DOHH2 (cell line): ENCODE measurements at regions not wholly inside any gene's neighbourhood (a gene's known extent, or its start where the extent isn't known, plus 50 kb on each side); places are given as distances from the start of the nearest gene placed in this dataset.

Experiments
- EZH2phosphoT487 ChIP-seq: fragments of 200-600 bp; sonication (generic); IDR thresholded peaks from 2 replicates; pipeline ENCODE4 v1.6.1; 2017; ENCODE audit warnings: borderline replicate concordance, mild to moderate bottlenecking, antibody characterized with exemption, low read length, moderate library complexity, mixed read lengths
- TF ChIP-seq, protein P1 (sequence below): fragments of 200-600 bp; sonication (generic); IDR thresholded peaks from one replicate; pipeline ENCODE4 v1.5.1; 2014; ENCODE audit warnings: antibody characterized with exemption, mild to moderate bottlenecking, low read depth, low read length; ENCODE audit not compliant: poor library complexity, severe bottlenecking

DNA sequence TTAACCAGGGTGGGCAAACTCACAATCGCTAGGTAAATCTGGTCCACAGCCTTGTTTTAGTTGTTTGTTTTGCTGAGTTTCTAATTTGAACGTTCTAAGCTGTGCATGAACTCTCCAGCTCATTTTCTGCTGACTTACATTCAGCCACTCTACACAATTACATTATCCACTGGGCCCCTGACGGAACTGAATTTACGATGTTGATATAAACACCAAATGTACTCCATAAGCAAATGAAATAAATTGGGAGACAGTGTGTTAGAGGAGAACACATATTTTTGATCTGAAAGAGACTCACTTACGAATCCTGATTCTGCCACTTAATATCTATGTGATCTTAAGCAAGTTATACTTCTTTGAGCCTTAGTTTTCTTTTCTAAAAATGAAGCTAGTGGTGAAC lies 393.4 kb downstream of the ZNF608 start:
- TF ChIP-seq, protein P1, sequence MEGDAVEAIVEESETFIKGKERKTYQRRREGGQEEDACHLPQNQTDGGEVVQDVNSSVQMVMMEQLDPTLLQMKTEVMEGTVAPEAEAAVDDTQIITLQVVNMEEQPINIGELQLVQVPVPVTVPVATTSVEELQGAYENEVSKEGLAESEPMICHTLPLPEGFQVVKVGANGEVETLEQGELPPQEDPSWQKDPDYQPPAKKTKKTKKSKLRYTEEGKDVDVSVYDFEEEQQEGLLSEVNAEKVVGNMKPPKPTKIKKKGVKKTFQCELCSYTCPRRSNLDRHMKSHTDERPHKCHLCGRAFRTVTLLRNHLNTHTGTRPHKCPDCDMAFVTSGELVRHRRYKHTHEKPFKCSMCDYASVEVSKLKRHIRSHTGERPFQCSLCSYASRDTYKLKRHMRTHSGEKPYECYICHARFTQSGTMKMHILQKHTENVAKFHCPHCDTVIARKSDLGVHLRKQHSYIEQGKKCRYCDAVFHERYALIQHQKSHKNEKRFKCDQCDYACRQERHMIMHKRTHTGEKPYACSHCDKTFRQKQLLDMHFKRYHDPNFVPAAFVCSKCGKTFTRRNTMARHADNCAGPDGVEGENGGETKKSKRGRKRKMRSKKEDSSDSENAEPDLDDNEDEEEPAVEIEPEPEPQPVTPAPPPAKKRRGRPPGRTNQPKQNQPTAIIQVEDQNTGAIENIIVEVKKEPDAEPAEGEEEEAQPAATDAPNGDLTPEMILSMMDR = no peak
- TF ChIP-seq EZH2phosphoT487 = no peak
